ENCODE measurements at regions not wholly inside any gene's neighbourhood (a gene's known extent, or its start where the extent isn't known, plus 50 kb on each side); places are given as distances from the start of the nearest gene placed in this dataset.
"Not testable (repeated sequence)": the region's sequence is repeated elsewhere in the genome, so short reads cannot be mapped to it uniquely, and the experiment has no call there.

DNA sequence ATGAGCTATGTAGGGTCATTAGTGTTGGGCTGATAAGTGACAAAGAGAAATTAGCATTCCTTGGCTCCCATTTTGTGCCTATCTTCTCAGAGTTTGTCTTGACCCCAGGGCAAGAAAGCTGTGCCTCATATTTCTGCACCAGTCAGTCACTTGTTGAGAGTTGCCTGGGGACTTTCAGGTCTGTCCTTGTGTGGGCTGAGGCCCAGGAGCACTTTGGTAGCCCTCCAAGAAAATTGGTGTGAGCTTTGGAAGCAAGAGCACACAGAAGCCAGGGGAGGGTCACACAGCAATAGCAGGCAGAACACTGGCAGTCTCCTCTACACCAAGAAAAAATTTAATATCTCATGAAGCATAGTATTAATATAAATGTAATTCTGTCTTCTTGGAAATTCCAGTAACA, 239.9 kb downstream of the NPR3 start:
- ChIA-PET CTCF (interaction anchor here (1.1 to 3.7 kb wide), 4 partner anchors 8 to 54 kb away, joined by 3 to 8 read pairs (median 4); no protein-coding TSS in a partner anchor), POLR2A (no interaction called here)
- TF ChIP-seq, protein P1, sequence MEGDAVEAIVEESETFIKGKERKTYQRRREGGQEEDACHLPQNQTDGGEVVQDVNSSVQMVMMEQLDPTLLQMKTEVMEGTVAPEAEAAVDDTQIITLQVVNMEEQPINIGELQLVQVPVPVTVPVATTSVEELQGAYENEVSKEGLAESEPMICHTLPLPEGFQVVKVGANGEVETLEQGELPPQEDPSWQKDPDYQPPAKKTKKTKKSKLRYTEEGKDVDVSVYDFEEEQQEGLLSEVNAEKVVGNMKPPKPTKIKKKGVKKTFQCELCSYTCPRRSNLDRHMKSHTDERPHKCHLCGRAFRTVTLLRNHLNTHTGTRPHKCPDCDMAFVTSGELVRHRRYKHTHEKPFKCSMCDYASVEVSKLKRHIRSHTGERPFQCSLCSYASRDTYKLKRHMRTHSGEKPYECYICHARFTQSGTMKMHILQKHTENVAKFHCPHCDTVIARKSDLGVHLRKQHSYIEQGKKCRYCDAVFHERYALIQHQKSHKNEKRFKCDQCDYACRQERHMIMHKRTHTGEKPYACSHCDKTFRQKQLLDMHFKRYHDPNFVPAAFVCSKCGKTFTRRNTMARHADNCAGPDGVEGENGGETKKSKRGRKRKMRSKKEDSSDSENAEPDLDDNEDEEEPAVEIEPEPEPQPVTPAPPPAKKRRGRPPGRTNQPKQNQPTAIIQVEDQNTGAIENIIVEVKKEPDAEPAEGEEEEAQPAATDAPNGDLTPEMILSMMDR (IDR thresholded peaks at IDR 0.05; ENCODE audit: control extremely low read depth, extremely low read depth, low read depth, missing control alignments) = no peak
- DNase-seq (ENCODE audit: extremely low spot score) = no peak

DNA sequence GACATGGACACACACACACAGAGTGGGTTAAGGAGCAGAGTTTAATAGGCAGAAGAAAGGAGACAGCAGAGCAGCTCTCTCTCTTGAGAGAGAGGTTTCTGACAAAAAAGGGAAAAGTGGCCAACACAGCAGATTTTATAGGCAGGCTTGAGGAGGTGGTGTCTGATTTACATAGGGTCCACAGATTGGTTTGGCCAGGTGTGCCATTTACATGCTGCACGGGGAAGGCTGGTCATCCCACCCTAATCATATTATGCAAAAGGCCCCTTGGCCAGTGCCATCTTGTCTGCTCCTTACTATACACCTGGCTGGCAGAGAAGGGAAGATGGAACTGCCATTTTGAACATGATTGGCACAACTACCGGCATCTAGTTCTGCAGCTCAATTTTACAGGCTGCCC, 240.8 kb downstream of the NPR3 start:
- TF ChIP-seq, protein P1 (IDR thresholded peaks at IDR 0.05; ENCODE audit: control extremely low read depth, extremely low read depth, low read depth, missing control alignments) = no peak
- ChIA-PET POLR2A (no interaction called here), CTCF (interaction anchor here (1.1 to 3.7 kb wide), 3 partner anchors 12 to 54 kb away, joined by 3 to 8 read pairs (median 3); no protein-coding TSS in a partner anchor)
- no peak for DNase-seq (ENCODE audit: extremely low spot score)

DNA sequence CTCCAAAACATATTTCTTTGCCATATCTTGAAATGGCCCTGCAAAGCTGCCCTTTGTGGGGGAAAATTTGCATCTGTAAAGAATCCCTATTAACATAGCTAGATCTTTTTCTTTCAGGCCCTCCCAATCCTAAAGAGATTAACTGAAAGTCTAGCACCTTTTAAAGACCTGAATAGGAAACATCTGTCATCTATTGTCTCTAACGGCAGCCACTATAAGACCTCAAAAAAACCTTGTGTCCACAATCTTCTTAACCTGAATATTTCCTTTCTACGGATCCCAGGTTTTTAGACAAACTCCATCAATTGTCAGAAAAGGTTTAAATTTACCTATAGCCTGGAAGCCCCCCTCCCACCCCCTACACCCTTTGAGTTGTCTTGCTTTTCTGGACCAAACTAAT, 241.3 kb downstream of the NPR3 start:
- CTCF ChIA-PET = interaction anchor here (3.7 kb wide), 1 partner anchor 12 kb away, joined by 8 read pairs; no protein-coding TSS in a partner anchor
- POLR2A ChIA-PET; DNase-seq (ENCODE audit: extremely low spot score): not testable (repeated sequence)

DNA sequence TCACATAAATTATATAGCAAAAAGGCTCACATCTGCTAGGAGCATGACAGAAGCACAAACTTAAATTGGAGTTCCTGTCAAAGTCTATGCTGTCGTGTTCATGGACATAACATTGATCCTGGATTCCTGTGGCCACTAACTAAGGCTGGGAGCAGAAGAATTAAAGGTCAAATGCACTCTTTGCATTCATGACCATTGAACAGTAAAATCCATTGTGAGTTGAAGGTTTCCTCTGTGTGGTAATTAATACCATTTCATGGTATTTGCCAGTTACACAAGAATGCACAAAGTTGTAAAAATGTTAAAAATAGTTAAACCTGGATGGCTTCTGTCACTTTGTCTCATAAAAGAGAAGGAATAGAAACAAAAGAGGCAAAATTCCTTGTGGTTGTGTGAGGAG, 242.6 kb downstream of the NPR3 start:
- DNase-seq (ENCODE audit: extremely low spot score) = no peak
- ChIA-PET POLR2A (no interaction called here), CTCF (interaction anchor here (1.5 to 3.7 kb wide), 2 partner anchors 11 to 13 kb away, joined by 3 to 8 read pairs; no protein-coding TSS in a partner anchor)
- TF ChIP-seq, protein P1 (IDR thresholded peaks at IDR 0.05; ENCODE audit: control extremely low read depth, extremely low read depth, low read depth, missing control alignments) = no peak

DNA sequence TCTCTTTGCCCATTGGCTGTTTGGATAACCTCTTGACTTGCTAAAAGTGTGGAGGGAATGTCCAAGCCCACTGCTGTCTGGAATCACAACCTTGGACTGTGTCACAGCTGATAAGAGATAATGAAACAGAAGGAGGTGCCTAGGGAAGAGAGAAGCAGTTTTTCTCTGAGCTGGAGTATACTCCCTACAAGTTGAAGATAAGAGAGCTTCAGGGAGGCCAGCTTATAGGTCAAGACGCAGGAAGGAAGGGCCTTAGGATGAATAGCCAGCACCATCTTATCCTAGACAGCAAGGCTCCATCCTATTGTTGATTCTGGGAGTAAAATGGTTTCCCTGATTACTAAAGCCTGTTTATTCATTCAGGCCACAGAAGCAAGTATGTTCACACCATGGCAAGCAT, 244.7 kb downstream of the NPR3 start:
- DNase-seq (ENCODE audit: extremely low spot score) = no peak
- TF ChIP-seq, protein P1 (IDR thresholded peaks at IDR 0.05; ENCODE audit: control extremely low read depth, extremely low read depth, low read depth, missing control alignments) = no peak
- POLR2A ChIA-PET = no interaction called here
- CTCF ChIA-PET = interaction anchor here (2.5 kb wide), 1 partner anchor 9 kb away, joined by 6 read pairs; no protein-coding TSS in a partner anchor

DNA sequence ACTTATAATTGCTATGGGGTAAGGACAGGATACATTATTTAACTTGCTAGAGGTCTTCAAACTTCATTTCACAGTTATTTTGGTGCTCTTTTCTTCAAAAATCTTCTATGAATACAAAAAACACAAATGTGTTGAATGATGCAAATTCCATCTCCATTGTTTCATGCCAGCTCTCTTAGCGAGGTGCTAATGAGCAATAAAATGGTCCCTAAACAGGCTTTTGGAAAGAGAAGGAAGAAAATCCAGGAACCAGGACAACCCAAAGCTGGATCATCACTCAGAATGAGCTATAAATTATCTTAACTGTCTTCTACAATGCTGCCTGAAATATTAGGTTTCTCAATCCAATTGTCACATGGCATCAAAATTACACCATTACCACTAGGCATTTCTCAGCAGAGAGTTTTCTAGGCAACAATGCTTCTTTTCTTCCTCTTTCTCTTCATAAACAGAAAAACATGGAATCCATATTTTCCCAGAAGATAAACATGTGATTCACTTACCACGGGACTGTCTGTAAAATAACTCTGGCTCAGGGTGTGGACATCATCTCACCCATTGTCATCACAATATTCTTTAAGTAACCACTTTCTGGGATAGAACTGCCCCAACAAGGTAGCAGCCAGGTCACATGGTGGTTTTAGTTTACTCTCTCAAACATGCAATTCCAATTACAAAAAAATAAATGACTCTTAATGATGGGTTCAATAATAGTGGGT, 249.4 kb downstream of the NPR3 start:
- CTCF ChIA-PET = interaction anchor here (1.0 to 1.3 kb wide), 2 partner anchors 9 to 19 kb away, joined by 3 to 4 read pairs; no protein-coding TSS in a partner anchor
- TF ChIP-seq, protein P1 (IDR thresholded peaks at IDR 0.05; ENCODE audit: control extremely low read depth, extremely low read depth, low read depth, missing control alignments) = no peak
- no peak for DNase-seq (ENCODE audit: extremely low spot score)
- POLR2A ChIA-PET = no interaction called here

DNA sequence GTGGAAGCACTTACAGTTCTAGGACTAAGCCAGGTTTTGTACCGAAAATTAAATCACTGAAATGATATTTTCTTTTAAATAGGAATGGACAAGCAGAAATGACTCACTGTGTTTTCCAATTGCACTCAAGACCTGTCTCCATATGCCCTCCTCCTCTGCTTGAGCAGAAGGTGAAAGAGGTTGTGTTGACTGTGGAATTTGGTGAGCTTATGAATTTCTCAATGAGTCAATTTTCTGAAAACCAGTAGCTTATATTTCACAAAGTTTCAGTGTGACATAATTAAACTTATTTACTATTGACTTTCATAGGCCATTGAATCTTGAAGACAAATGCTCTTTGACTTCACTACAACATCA, 249.9 kb downstream of the NPR3 start:
- TF ChIP-seq, protein P1 (IDR thresholded peaks at IDR 0.05; ENCODE audit: control extremely low read depth, extremely low read depth, low read depth, missing control alignments) = no peak
- ChIA-PET POLR2A (no interaction called here), CTCF (interaction anchor here (1.0 to 1.3 kb wide), 2 partner anchors 9 to 18 kb away, joined by 3 to 4 read pairs; no protein-coding TSS in a partner anchor)
- no peak for DNase-seq (ENCODE audit: extremely low spot score)

All from GM10248 (cell line).